Activated CD8-positive, alpha-beta memory T cell treated with anti-CD3 and anti-CD28 coated beads, Interleukin-2, amount 50 U/mL, for 48 hours (primary cell): ENCODE measurements at regions not wholly inside any gene's neighbourhood (a gene's known extent, or its start where the extent isn't known, plus 50 kb on each side); places are given as distances from the start of the nearest gene placed in this dataset.
"Not testable (repeated sequence)": the region's sequence is repeated elsewhere in the genome, so short reads cannot be mapped to it uniquely, and the experiment has no call there.

Experiments
- DNase-seq: peaks from one replicate; pipeline ENCODE4 v3.0.0-alpha.2; 2020

DNA sequence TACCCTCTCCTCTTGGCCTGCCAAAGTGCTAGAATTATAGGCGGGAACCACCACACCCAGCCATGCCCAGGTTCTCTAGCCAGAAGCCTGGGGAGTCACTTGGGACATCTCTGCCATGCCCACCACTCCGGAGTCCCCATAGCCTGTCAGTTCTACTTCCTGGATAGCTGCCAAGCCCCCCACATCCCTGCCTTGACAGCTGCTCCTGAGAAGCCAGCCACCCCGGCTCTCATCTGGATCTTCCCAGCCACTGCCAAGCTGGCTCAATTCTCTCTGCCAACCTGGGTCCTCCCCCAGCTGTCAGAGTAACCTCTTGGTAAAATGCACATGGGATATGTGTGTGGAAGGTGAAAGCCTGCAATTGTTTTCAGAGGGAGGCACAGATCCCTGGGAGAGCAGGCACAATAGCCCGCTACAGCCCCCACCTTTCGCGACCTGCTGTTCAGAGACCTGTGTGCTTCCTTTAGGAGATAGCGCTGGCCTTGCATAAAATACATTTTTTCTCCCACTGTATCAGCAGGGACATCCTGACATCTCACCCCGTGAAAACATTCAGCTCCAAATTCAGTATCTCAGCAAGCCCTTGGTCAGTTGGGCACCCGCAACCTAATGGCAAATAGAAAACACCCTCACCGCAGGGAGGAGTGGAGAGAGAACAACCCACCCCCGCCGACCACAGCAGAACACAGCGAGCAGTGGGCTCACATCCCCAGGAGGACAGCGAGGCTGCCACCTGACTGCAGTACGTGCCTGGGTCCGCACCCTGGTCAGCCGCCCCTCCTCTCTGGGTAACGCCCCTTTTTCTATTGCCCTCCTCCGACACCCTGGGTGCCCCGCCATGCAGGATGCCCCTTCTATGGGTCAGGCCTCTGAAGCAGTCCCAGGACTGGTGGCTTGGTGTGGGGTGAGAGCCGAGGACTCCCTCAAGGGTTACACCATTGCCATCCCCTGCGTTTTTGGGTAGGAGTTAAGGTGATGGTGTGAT lies 1342.2 kb downstream of the BRD1 start:
- no peak for DNase-seq

DNA sequence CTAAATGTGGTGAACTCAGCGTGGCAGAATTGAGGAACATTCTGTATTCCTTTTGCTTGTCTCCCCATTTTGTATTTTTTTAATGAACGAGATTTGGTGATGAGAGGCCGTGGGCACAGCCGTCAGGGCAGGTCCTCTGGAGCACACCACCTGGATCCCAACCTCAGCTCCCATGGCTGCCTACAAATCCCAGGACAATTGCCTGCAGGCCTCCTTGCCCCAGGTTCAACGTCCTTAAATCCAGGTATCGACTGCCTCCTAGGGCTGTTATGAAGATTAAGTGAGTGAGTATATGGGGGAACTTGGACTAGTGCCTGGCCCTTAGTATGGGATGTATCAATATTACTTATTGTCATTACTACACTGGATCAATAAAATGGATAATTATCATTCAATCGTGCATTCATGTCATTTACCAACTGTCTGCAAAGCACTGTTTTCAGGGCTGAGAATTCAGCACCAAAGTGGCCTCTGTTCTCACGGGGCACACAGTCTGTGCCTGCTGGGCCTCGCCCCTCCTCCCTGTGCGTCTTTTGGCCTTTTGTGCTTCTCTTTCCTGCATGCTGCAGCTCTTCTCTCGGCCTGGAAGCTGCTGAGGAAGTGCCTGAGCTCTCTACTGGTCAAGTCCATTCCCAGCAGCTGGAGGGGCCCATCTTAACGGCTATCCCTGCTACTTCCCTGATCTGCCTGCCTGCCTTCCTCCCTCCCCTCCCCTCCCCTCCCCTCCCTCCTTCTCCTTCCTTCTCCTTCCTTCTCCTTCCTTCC lies 1343.7 kb downstream of the BRD1 start:
- DNase-seq = peak; percentile 13

GRCh38 chr22:48482771-48483170 lies 1344.9 kb downstream of the BRD1 start:
- DNase-seq = no peak

DNA sequence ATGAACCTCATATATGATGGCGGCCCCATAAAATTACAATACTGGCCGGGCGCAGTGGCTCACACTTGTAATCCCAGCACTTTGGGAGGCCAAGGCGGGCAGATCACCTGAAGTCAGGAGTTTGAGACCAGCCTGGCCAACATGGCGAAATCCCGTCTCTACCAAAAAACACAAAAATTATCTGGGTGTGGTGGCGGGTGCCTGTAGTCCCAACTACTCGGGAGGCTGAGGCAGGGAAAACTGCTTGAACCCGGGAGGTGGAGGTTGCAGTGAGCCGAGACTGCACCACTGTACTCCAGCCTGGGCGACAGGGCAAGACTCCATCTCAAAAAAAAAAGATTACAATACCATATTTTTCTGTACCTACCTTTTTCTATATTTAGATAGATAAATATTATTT lies 1345.5 kb downstream of the BRD1 start:
- not testable (repeated sequence) for DNase-seq

DNA sequence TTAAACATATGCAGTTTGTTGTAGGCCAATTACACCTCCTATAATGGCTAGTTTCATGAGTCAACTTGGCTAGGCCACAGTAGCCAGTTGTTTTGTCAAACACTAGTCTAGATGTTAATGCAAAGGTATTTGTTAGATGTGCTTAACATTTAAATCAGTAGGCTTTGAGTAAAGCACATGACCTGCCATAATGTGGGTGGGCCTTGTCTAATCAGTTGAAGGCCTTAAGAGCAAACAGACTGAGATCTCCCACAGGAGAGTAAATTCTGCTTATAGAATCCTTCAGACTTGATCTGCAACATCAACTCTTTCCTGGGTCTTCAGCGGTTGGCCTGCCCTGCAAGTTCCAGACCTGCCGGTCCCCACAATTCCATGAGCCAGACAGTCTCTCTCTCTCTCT lies 1345.9 kb downstream of the BRD1 start:
- no peak for DNase-seq

GRCh38 chr22:48478529-48479265 lies 1349.0 kb downstream of the BRD1 start:
- DNase-seq = peak; percentile 12

DNA sequence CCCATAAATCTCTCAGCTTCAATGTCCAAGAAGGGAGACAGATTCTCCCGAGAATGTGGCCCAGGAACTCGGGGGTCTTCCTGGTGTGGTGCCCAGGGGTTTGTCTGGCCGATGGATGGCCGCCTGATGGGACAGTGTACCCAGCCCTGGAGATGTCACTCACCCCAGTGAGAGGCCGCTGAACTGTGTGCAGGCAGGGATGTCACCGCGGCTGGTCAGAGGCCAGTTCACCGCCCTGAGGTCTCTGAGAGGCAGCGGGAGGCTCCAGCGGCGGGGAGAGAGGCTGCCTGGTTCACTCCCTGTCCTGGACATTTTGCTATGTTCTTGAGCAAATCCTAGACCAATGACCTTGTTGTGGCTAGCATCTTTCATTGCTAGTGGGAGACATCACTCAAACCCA lies 1349.5 kb downstream of the BRD1 start:
- peak; percentile 3 for DNase-seq

DNA sequence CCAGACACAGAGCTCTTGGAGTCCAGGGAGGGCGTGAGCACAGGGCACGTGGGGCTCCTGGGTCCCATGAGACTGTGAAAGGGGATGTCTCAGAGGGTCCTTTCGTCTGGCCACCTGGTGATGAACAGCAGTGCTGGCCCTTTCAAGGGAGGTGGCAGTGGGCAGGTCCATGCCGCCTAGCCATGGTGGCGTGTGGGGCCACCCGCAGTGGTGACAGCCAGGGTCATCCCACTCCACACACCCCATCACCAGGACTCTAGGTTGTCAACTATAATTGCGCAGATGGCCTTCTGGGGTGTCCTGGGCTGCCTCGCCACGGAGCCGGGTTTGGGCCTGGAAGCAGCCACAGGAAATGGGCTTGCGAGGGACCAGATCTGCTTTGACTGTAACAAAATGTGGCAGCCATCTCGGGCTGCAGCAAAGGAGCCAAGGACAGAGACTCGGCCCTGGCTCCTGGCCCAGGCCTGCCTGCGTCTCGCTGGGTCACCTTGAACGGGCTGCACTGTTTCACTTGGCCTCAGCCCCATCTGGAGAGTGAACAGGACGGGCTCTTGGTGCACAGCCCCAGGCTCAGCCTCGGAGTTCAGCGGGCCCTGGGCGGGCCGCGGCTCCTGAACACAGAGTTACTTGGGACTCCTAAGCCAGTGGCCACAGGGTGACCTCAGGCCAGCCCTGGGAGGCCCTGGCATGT lies 1350.5 kb downstream of the BRD1 start:
- DNase-seq = peak; percentile 10

DNA sequence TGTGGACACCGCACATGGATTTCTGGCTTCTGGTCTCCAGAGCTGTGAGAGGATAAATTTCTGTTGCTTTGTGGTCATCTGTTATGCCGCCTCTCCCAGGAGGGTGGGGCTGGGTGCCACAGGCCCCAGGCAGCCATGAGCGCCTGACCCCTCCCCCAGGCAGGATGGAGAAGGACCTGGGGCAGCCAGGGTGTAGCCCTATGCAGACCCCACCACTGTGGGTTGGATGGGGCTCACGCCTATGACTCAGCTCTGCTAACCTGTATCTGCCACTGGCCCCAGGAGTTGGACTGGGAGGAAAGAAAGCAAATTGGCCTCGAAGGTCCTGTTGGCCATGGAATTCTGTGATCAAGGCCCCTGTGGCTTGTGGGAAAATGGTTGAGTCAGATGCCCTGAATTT lies 1351.1 kb downstream of the BRD1 start:
- DNase-seq = no peak

DNA sequence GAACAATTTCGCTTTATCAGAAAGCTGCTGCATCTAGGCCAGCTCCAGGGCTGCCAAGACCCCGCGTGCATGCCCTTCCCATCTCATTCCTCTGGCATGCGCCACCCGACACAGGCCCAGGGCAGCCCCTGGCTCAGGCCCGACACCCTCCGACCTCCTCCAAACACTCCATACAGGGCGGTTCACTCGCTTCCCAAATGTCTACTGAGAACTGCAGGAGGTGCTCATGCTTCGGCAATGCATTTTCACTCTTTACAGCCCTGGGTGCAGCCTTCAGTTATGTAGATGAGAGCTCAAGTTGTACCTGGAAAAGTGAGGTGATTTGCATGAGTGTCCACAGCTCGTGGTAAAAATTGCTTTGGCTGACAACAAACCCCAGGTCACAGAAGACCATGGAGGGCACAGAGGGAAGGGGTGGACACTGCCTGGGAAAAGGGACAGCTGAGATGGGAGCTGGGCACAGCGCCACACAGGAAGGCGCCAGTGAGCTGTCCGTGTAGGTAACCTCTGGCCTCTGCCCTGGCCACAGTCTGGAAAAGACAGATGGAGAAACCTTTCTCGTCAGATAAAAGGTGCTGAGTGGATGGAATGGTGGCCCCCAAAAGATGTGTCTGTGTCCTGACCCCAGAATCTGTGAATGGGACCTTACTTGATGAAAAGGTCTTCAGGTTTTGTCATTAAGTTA lies 1351.9 kb downstream of the BRD1 start:
- DNase-seq = peak; percentile 15

- no peak for DNase-seq
Measured at GRCh38 chr22:48474881-48475280, 1352.8 kb downstream of the BRD1 start.

DNA sequence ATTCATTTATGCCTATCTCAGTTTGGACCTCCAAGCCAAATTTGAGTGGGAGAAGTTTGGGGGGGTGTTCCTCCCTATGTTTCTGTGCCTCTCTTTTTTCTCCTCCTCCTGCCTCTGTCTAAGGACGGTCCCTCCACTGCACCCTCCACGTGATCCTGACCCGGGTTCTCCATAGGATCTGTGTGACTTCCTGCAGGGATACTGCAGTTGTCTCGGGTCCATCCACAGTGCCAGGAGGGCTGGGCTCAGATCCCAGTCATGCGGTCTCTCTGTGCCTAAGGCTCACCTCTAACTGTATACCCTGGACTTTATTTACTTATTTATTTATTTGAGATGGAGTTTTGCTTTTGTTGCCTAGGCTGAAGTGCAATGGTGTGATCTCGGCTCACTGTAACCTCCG lies 1354.5 kb downstream of the BRD1 start:
- DNase-seq = peak; percentile 1

GRCh38 chr22:48464246-48464645 lies 1363.4 kb downstream of the BRD1 start:
- DNase-seq = no peak

- no peak for DNase-seq
Measured at GRCh38 chr22:48459859-48460823, 1367.5 kb downstream of the BRD1 start.

GRCh38 chr22:48459259-48459658 lies 1368.4 kb downstream of the BRD1 start:
- no peak for DNase-seq

DNA sequence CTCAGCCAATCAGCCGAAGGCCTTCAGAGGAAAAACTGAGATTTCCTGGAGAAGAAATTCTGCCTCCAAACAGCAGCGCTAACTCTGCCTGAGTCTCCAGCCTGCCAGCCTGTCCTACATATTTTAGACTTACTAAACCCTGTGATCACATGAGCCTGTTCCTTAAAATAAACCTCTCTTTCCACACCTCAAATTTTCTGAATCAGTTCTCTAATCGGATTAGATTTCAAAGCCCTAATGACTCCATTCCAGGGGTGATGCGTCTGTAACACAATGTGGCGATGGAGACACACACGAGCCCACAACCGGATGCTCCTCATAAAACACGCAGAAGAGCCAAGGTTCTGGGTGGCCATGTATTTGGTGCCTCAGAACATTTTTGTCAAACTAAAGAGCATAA lies 1371.2 kb downstream of the BRD1 start:
- no peak for DNase-seq

DNA sequence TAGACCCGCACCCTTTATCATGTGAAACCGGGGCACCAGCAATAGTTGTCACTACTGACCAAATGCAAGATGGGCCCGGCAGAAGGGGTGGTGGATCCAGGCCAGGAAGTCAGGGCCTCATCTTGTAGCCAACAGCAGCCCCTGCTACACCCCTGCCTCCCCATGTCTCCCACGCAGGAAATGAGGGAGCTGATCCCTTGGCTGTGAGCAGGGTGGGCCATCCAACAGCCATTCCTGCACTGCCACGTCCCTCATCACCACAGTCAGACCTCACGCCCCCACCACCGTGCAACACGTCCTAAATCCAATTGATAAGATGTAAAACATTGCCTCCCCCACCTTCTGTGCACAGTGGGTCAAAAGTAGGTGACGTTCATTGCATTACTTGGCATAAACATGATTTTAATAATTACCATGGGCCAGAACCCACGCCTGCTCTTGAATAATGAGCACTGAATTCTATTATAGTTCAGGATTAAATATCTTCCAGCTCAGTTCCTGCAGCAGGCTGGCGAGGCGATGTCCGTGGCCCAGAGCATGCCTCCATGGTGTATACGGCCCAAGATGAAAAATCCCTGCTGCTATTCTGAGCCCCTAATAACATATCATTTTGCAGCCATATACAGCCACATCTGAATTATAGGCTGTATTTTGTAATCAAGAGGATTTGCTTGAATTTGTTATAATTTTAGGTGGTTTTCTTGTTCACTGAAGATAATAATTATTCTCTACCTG lies 1373.8 kb downstream of the BRD1 start:
- DNase-seq = no peak

DNA sequence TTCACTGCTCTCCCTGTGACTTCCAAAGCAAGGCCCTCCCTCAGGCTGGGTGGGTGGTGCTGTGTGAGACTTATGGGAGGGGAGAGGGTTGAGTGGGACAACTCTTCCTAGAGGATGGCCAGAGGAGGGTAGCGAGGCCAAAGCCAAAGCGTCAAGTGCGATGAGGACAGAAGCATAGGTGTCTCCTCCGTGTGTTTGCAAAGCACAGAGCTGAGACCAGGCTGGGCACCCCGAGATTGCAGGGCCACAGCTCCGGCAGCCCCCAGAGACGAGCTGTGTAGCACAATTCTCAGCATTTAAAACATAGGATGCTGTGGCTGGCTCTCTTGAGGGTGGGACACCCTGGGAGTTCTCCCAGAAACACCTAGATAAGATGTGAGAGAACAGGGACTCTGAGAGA lies 1374.5 kb downstream of the BRD1 start:
- DNase-seq = no peak

- DNase-seq = no peak
Measured at GRCh38 chr22:48452766-48453165, 1374.9 kb downstream of the BRD1 start.

- DNase-seq = no peak
Measured at GRCh38 chr22:48451891-48452290, 1375.8 kb downstream of the BRD1 start.
